ENCODE measurements at regions not wholly inside any gene's neighbourhood (a gene's known extent, or its start where the extent isn't known, plus 50 kb on each side); places are given as distances from the start of the nearest gene placed in this dataset.

GRCh38 chr13:61600360-61601033, 184.8 kb upstream of the PCDH20 start:
- DNase-seq (ENCODE audit: low spot score) = no peak
- no peak for TF ChIP-seq CTCF (IDR thresholded peaks at IDR 0.05; ENCODE audit: extremely low read depth, missing control alignments)

- no peak for DNase-seq (ENCODE audit: low spot score)
- no peak for TF ChIP-seq CTCF (IDR thresholded peaks at IDR 0.05; ENCODE audit: extremely low read depth, missing control alignments)
These were observed 176.8 kb upstream of the PCDH20 start for GRCh38 chr13:61592489-61592888.

GRCh38 chr13:61575973-61576372, 160.3 kb upstream of the PCDH20 start:
- TF ChIP-seq CTCF (IDR thresholded peaks at IDR 0.05; ENCODE audit: extremely low read depth, missing control alignments) = no peak
- no peak for DNase-seq (ENCODE audit: low spot score)

- DNase-seq (ENCODE audit: low spot score) = no peak
- TF ChIP-seq CTCF (IDR thresholded peaks at IDR 0.05; ENCODE audit: extremely low read depth, missing control alignments) = no peak
These were observed 148.0 kb upstream of the PCDH20 start for GRCh38 chr13:61563645-61564044.

GRCh38 chr13:61546911-61547310, 131.3 kb upstream of the PCDH20 start:
- no peak for TF ChIP-seq CTCF (IDR thresholded peaks at IDR 0.05; ENCODE audit: extremely low read depth, missing control alignments)

GRCh38 chr13:61546413-61546812, 130.8 kb upstream of the PCDH20 start:
- DNase-seq (ENCODE audit: low spot score) = no peak
- TF ChIP-seq CTCF (IDR thresholded peaks at IDR 0.05; ENCODE audit: extremely low read depth, missing control alignments) = no peak

More at GRCh38 chr13:61546911-61547310, 131.3 kb upstream of the PCDH20 start:
- DNase-seq (ENCODE audit: low spot score) = no peak

- no peak for DNase-seq (ENCODE audit: low spot score)
- no peak for TF ChIP-seq CTCF (IDR thresholded peaks at IDR 0.05; ENCODE audit: extremely low read depth, missing control alignments)
These were observed 120.8 kb upstream of the PCDH20 start for GRCh38 chr13:61536433-61536832.
